B cell (primary cell): ENCODE measurements at regions not wholly inside any gene's neighbourhood (a gene's known extent, or its start where the extent isn't known, plus 50 kb on each side); places are given as distances from the start of the nearest gene placed in this dataset.

Source experiments
- ATAC-seq: fragments of 200-7000 bp; cut with Tn5 transposase; one replicate; pipeline ENCODE4 v1.10.0; 2021; ENCODE audit warnings: low read depth, mild to moderate bottlenecking, moderate number of reproducible peaks, moderate library complexity
- CTCF ChIA-PET: fragments of 350-600 bp; sonication (Branson Sonifier 250); formaldehyde crosslinking; loops from one replicate; lab custom pipeline; 2021; ENCODE audit warnings: antibody characterized with exemption, inconsistent platforms; lab: Charles Lee
- POLR2A ChIA-PET: fragments of 350-600 bp; sonication (Branson Sonifier 250); formaldehyde crosslinking; loops from one replicate; lab custom pipeline; 2021; ENCODE audit warnings: antibody characterized with exemption; lab: Charles Lee
- DNase-seq: peaks from one replicate; pipeline ENCODE4 v3.0.0; 2013
- H2AFZ ChIP-seq: 2 replicates; pipeline ENCODE4 v1.6.1; 2012; ENCODE audit warnings: mild to moderate bottlenecking, low read depth, low read length; ENCODE audit not compliant: insufficient read depth, poor library complexity, severe bottlenecking
- H3K27ac ChIP-seq, 2 donors: 1 replicate in 1 of 2; 2 replicates in 1 of 2; pipeline ENCODE4 v1.5.1; 2012 to 2013; ENCODE audit warnings: low read length in 2 of 2, mild to moderate bottlenecking in 2 of 2, moderate library complexity in 1 of 2
- H3K27me3 ChIP-seq, 4 experiments: fragments of 200-600 bp in 1 of 4; sonication (generic) in 1 of 4; replicated peaks in 1 of 4; 1 replicate in 2 of 4; 2 replicates in 2 of 4; pipeline versions ENCODE4 v1.6.1 to v1.7.0; 2013 to 2016; ENCODE audit warnings: low read length in 3 of 4, mild to moderate bottlenecking in 2 of 4, mixed read lengths in 1 of 4, moderate library complexity in 1 of 4; ENCODE audit not compliant: insufficient read depth in 4 of 4, control insufficient read depth in 3 of 4; ENCODE audit errors: control extremely low read depth in 1 of 4
- H3K36me3 ChIP-seq, 2 experiments: replicated peaks in 1 of 2; 1 replicate in 1 of 2; 2 replicates in 1 of 2; pipeline versions ENCODE4 v1.6.1 to v1.7.1; 2013; ENCODE audit warnings: low read length in 1 of 2; ENCODE audit not compliant: insufficient read depth in 2 of 2, control insufficient read depth in 1 of 2; ENCODE audit errors: control extremely low read depth in 1 of 2, extremely low read depth in 1 of 2
- H3K4me1 ChIP-seq, 2 donors: fragments of 200-600 bp in 1 of 2; sonication (generic) in 1 of 2; 1 replicate in 1 of 2; 2 replicates in 1 of 2; pipeline versions ENCODE4 v1.5.1 to v1.6.1; 2013 to 2017; ENCODE audit warnings: low read length in 2 of 2; ENCODE audit not compliant: control insufficient read depth in 2 of 2, insufficient read depth in 2 of 2
- H3K4me2 ChIP-seq: replicated peaks from 2 replicates; pipeline ENCODE3; 2012; ENCODE audit warnings: mild to moderate bottlenecking, low read depth, low read length; ENCODE audit not compliant: poor library complexity, severe bottlenecking
- H3K4me3 ChIP-seq, 5 experiments: fragments of 200-600 bp in 1 of 5; sonication (generic) in 1 of 5; 1 replicate in 3 of 5; 2 replicates in 2 of 5; pipeline versions ENCODE4 v1.5.1 to v1.7.0; 2011 to 2016; ENCODE audit warnings: low read length in 4 of 5, mild to moderate bottlenecking in 4 of 5, low read depth in 2 of 5, control low read depth in 1 of 5, moderate library complexity in 1 of 5; ENCODE audit not compliant: insufficient read depth in 1 of 5; ENCODE audit errors: control extremely low read depth in 1 of 5, extremely low read depth in 1 of 5
- H3K79me2 ChIP-seq: fragments of 200-600 bp; sonication (generic); one replicate; pipeline ENCODE4 v1.6.0; 2016; ENCODE audit warnings: low read length; ENCODE audit not compliant: control insufficient read depth, insufficient read depth
- H3K9ac ChIP-seq: fragments of 200-600 bp; sonication (generic); 2 replicates; pipeline ENCODE4 v1.6.1; 2017; ENCODE audit warnings: mild to moderate bottlenecking, low read length, moderate library complexity
- H3K9me3 ChIP-seq, 3 donors: one replicate each; pipeline versions ENCODE4 v1.6.1 to v1.7.1; 2013; ENCODE audit warnings: low read length in 2 of 3; ENCODE audit not compliant: control insufficient read depth in 2 of 3, insufficient read depth in 1 of 3; ENCODE audit errors: control extremely low read depth in 1 of 3
- H4K20me1 ChIP-seq: 2 replicates; pipeline ENCODE4 v1.6.0; 2012; ENCODE audit warnings: mild to moderate bottlenecking, low read length; ENCODE audit not compliant: insufficient read depth, control insufficient read depth, poor library complexity, severe bottlenecking
- H3K27ac Mint-ChIP-seq: one replicate; pipeline ENCODE4 v1.8.0; 2021; ENCODE audit warnings: mixed read lengths
- H3K27me3 Mint-ChIP-seq: one replicate; pipeline ENCODE4 v1.8.0; 2021; ENCODE audit warnings: mixed read lengths
- H3K4me1 Mint-ChIP-seq: one replicate; pipeline ENCODE4 v1.8.0; 2021; ENCODE audit warnings: mixed read lengths
- H3K4me3 Mint-ChIP-seq: one replicate; pipeline ENCODE4 v1.8.0; 2021; ENCODE audit warnings: mixed read lengths
- H3K9me3 Mint-ChIP-seq: one replicate; pipeline ENCODE4 v1.8.0; 2022; ENCODE audit warnings: mixed read lengths; ENCODE audit not compliant: insufficient read depth
- CTCF ChIP-seq: fragments of 200-600 bp; IDR thresholded peaks from one replicate; pipeline ENCODE4 v1.8.0; 2022; ENCODE audit warnings: antibody characterized with exemption, mild to moderate bottlenecking
- EZH2 ChIP-seq: IDR thresholded peaks from 2 replicates; pipeline ENCODE4 v1.6.1; 2012; ENCODE audit warnings: borderline replicate concordance, low read depth, mild to moderate bottlenecking, moderate library complexity, low read length; ENCODE audit not compliant: insufficient read depth, poor library complexity, severe bottlenecking
- WGBS: methylation state at CpG from one replicate; pipeline ENCODE4 v1.1.5; 2013; ENCODE audit warnings: missing lambda C conversion rate; ENCODE audit not compliant: insufficient coverage; 5-methylcytosine and 5-hydroxymethylcytosine counted together
- intact Hi-C: fragments of 100-400 bp; cut with micrococcal nuclease; formaldehyde crosslinking; loops from one replicate; pipeline ENCODE4 v1.10.0; 2022

GRCh38 chr15:97317163-97317562 lies 643.3 kb upstream of the ARRDC4 start:
- ChIA-PET CTCF (no interaction called here), POLR2A (no interaction called here)
- Histone ChIP-seq H3K9ac (no peak overlapping the region), H3K9me3 (no peaks in the 10 kb centered on the region), H3K27ac (no peak overlapping the region), H3K4me3 (no peak overlapping the region), H3K4me2 (no peak overlapping the region), H3K4me1 (no peaks in the 10 kb centered on the region), H2AFZ (no peak overlapping the region), H3K36me3 (no peaks in the 10 kb centered on the region), H4K20me1 (no peaks in the 10 kb centered on the region), H3K27me3 (no peaks in the 10 kb centered on the region), H3K79me2 (no peaks in the 10 kb centered on the region)
- no peak for TF ChIP-seq CTCF
- TF ChIP-seq EZH2: no peak
- no peaks in the 10 kb centered on the region for H3K4me1 Mint-ChIP-seq
- H3K27me3 Mint-ChIP-seq: no peaks in the 10 kb centered on the region
- no peak for ATAC-seq
- intact Hi-C loops: no loop called here
- H3K27ac Mint-ChIP-seq: no peak overlapping the region
- no peak overlapping the region for H3K4me3 Mint-ChIP-seq
- H3K9me3 Mint-ChIP-seq: no peaks in the 10 kb centered on the region
- 83% methylated on average over 1 of the region's 3 CpGs for WGBS
- no peak for DNase-seq

- no peak overlapping the region for H2AFZ ChIP-seq
- TF ChIP-seq EZH2 (no peak), CTCF (no peak)
- no peaks in the 10 kb centered on the region for H3K36me3 ChIP-seq
- H3K4me2 ChIP-seq: no peak overlapping the region
- no peaks in the 10 kb centered on the region for H4K20me1 ChIP-seq
- Mint-ChIP-seq H3K27me3 (no peaks in the 10 kb centered on the region), H3K4me1 (no peaks in the 10 kb centered on the region), H3K9me3 (no peaks in the 10 kb centered on the region), H3K4me3 (no peak overlapping the region), H3K27ac (no peak overlapping the region)
- ATAC-seq (no peak), DNase-seq (no peak)
- WGBS: no CpG with 5 or more reads among the region's 5 CpGs
- no peak overlapping the region for H3K4me3 ChIP-seq
- no peaks in the 10 kb centered on the region for H3K79me2 ChIP-seq
- no peak overlapping the region for H3K9ac ChIP-seq
- no peaks in the 10 kb centered on the region for H3K9me3 ChIP-seq
- no peak overlapping the region for H3K27ac ChIP-seq
- CTCF ChIA-PET: no interaction called here
- no peaks in the 10 kb centered on the region for H3K4me1 ChIP-seq
- intact Hi-C loops: no loop called here
- POLR2A ChIA-PET: no interaction called here
- no peaks in the 10 kb centered on the region for H3K27me3 ChIP-seq
These were observed 641.2 kb upstream of the ARRDC4 start for GRCh38 chr15:97319291-97319690.
